ENCODE measurements at regions not wholly inside any gene's neighbourhood (a gene's known extent, or its start where the extent isn't known, plus 50 kb on each side); places are given as distances from the start of the nearest gene placed in this dataset.

DNA sequence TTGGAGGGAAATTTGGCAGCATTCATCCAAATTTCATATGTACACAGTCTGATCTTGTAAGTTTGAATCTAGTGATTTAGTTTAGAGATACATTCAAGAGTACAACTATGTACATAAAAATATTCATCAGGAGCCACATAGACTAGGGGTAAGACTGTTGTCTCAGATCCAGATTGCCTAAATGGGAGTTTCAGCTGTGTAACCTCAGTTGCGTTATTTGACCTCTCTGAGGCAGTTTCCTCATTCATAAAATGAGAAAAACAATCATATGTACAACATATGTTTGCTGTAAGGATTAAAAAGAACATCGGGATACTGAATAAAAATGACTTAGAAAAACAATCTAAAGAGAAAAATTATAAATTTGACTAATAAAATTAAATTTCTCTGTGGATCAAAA is 577.5 kb downstream of the RPL10L start:
- H3K4me3 ChIP-seq, result no peak overlapping the region
- no peak for TF ChIP-seq EZH2phosphoT487 (IDR thresholded peaks at IDR 0.05; ENCODE audit: insufficient read depth, low read depth)
- no peak for TF ChIP-seq EZH2 (IDR thresholded peaks at IDR 0.05; ENCODE audit: insufficient read depth, poor library complexity, severe bottlenecking)
- 18 to 24% methylated on average over 2 of the region's 2 CpGs for WGBS, 2 experiments (ENCODE audit: low coverage in 1 of 2, low lambda C conversion rate in 2 of 2, missing lambda C conversion rate in 2 of 2)
- no peak overlapping the region for H3K4me2 ChIP-seq (ENCODE audit: unreplicated experiment)
- no peaks in the 10 kb centered on the region for H3K4me1 ChIP-seq (ENCODE audit: insufficient read depth)
- H3K9me3 ChIP-seq (ENCODE audit: low read depth), result no peaks in the 10 kb centered on the region
- DNase-seq, result no peak
- H3K36me3 ChIP-seq (ENCODE audit: low read depth), result no peaks in the 10 kb centered on the region
- no peaks in the 10 kb centered on the region for H4K20me1 ChIP-seq (ENCODE audit: insufficient read depth)
- no peaks in the 10 kb centered on the region for H3K27me3 ChIP-seq (replicated peaks; ENCODE audit: insufficient read depth)
- H3K79me2 ChIP-seq (ENCODE audit: insufficient read depth), result no peaks in the 10 kb centered on the region
- H3K27ac ChIP-seq, result no peak overlapping the region
- H2AFZ ChIP-seq, result no peak overlapping the region
- in situ Hi-C loops (cut with MboI), result no loop called here
- H3K9me2 ChIP-seq (ENCODE audit: insufficient read depth), result no peaks in the 10 kb centered on the region
- H3F3A ChIP-seq (ENCODE audit: insufficient read depth), result no peaks in the 10 kb centered on the region
- no peak overlapping the region for H3K9ac ChIP-seq

DNA sequence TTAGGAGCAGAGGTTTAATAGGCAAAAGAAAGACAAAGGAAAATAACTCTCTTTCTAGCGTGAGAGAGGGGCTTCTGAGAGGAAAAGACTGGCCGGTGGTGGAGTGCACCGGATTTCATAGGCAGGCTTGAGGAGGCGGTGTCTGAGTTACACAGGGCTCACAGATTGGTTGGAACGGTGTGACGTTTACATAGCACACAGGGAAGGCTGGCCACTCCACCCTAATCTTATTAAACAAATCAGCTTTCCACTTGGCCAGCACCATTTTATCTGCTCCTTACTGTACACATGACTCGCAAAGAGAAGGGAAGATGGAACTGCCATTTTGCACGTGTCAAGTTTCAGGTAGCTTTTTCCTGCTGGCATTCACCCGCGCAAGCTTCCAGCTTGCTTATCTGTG is 587.7 kb downstream of the RPL10L start:
- in situ Hi-C loops (cut with MboI), result no loop called here
- no peak overlapping the region for H2AFZ ChIP-seq
- H3K27ac ChIP-seq, result no peak overlapping the region
- H4K20me1 ChIP-seq (ENCODE audit: insufficient read depth), result no peaks in the 10 kb centered on the region
- no peaks in the 10 kb centered on the region for H3K4me1 ChIP-seq (ENCODE audit: insufficient read depth)
- no peaks in the 10 kb centered on the region for H3K9me2 ChIP-seq (ENCODE audit: insufficient read depth)
- TF ChIP-seq EZH2 (IDR thresholded peaks at IDR 0.05; ENCODE audit: insufficient read depth, poor library complexity, severe bottlenecking), result no peak
- TF ChIP-seq EZH2phosphoT487 (IDR thresholded peaks at IDR 0.05; ENCODE audit: insufficient read depth, low read depth), result no peak
- H3K4me3 ChIP-seq, result no peak overlapping the region
- no peaks in the 10 kb centered on the region for H3K36me3 ChIP-seq (ENCODE audit: low read depth)
- 0 out of 2 replicates have a peak, but pooled peaks cover 3% of the 10 kb centered on the region for H3K27me3 ChIP-seq (replicated peaks; ENCODE audit: insufficient read depth)
- H3K4me2 ChIP-seq (ENCODE audit: unreplicated experiment), result no peak overlapping the region
- WGBS, 2 experiments (ENCODE audit: low coverage in 1 of 2, low lambda C conversion rate in 2 of 2, missing lambda C conversion rate in 2 of 2), result 71 to 74% methylated on average over 10 of the region's 10 CpGs
- DNase-seq, result no peak
- no peaks in the 10 kb centered on the region for H3F3A ChIP-seq (ENCODE audit: insufficient read depth)
- no peaks in the 10 kb centered on the region for H3K79me2 ChIP-seq (ENCODE audit: insufficient read depth)
- H3K9me3 ChIP-seq (ENCODE audit: low read depth), result no peaks in the 10 kb centered on the region
- H3K9ac ChIP-seq, result no peak overlapping the region

DNA sequence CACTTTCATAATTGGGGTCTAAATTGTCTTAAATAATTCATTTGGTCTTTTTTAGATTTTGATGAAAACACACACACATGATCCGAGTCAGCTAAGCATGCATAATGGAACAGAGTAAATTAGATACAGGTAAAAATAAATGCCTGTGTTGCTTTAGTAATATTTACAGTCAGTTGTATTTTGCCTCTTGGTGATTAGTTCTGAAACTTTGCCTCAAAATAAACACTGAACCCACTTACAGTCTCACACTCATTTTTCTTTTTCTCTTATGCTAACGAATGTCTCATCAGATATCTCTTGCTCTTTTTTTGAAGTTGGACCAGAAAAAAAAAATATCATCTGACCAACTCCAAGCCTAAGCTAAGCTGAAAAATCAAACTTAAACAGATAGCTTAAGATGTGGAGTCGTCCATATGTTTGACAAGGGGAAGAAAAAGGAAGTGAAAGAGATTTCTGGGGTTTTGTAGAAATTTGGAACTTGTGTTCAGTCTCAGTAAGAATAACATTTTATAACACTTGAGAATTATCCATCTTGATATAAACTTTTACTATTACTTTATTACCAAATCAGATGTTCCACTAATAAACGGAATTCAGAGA is 592.5 kb downstream of the RPL10L start:
- H2AFZ ChIP-seq, result no peak overlapping the region
- WGBS, 2 experiments (ENCODE audit: low coverage in 1 of 2, low lambda C conversion rate in 2 of 2, missing lambda C conversion rate in 2 of 2), result 56 to 60% methylated on average over 4 of the region's 4 CpGs
- H3K4me2 ChIP-seq (ENCODE audit: unreplicated experiment), result no peak overlapping the region
- peaks cover 4% of the 10 kb centered on the region; the same call in 1 of the 2 replicates for H3F3A ChIP-seq (ENCODE audit: insufficient read depth)
- H3K9me3 ChIP-seq (ENCODE audit: low read depth), result no peaks in the 10 kb centered on the region
- in situ Hi-C loops (cut with MboI), result no loop called here
- H3K27me3 ChIP-seq (replicated peaks; ENCODE audit: insufficient read depth), result 0 out of 2 replicates have a peak, but pooled peaks cover 3% of the 10 kb centered on the region
- TF ChIP-seq EZH2phosphoT487 (IDR thresholded peaks at IDR 0.05; ENCODE audit: insufficient read depth, low read depth) (no peak), EZH2 (IDR thresholded peaks at IDR 0.05; ENCODE audit: insufficient read depth, poor library complexity, severe bottlenecking) (no peak)
- H3K79me2 ChIP-seq (ENCODE audit: insufficient read depth), result no peaks in the 10 kb centered on the region
- H3K9ac ChIP-seq, result no peak overlapping the region
- no peak overlapping the region for H3K27ac ChIP-seq
- peaks cover 13% of the 10 kb centered on the region for H3K4me1 ChIP-seq (ENCODE audit: insufficient read depth)
- H3K9me2 ChIP-seq (ENCODE audit: insufficient read depth), result no peaks in the 10 kb centered on the region
- no peak for DNase-seq
- H3K36me3 ChIP-seq (ENCODE audit: low read depth), result no peaks in the 10 kb centered on the region
- H3K4me3 ChIP-seq, result no peak overlapping the region
- no peaks in the 10 kb centered on the region for H4K20me1 ChIP-seq (ENCODE audit: insufficient read depth)

DNA sequence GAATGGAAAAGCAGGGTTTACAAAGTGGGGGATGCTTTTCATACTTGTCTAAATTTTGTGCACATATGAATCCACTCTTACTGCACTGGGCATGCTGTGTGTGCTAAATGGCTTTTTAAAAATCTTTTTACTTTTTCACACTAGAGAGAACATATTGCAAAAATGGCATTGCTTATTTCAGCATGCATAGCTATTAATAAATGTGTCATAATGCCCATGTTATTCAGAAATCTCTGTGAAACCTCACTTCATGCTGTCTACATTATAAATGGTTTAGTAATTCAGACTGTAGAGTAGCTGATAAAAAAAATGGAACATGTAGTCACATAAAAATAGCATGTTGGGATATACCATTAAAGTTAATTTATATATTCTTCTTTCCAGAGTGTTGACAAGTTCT is 593.8 kb downstream of the RPL10L start:
- H3K4me1 ChIP-seq (ENCODE audit: insufficient read depth), result peaks cover 25% of the 10 kb centered on the region
- no peaks in the 10 kb centered on the region for H3K79me2 ChIP-seq (ENCODE audit: insufficient read depth)
- H2AFZ ChIP-seq, result no peak overlapping the region
- no peak overlapping the region for H3K4me3 ChIP-seq
- no peak for DNase-seq
- H3K27me3 ChIP-seq (replicated peaks; ENCODE audit: insufficient read depth), result 0 out of 2 replicates have a peak, but pooled peaks cover 3% of the 10 kb centered on the region
- H3F3A ChIP-seq (ENCODE audit: insufficient read depth), result peaks cover 6% of the 10 kb centered on the region; the same call in 1 of the 2 replicates
- no peaks in the 10 kb centered on the region for H3K9me3 ChIP-seq (ENCODE audit: low read depth)
- H3K36me3 ChIP-seq (ENCODE audit: low read depth), result no peaks in the 10 kb centered on the region
- in situ Hi-C loops (cut with MboI), result no loop called here
- no peak overlapping the region for H3K9ac ChIP-seq
- TF ChIP-seq EZH2 (IDR thresholded peaks at IDR 0.05; ENCODE audit: insufficient read depth, poor library complexity, severe bottlenecking), result no peak
- TF ChIP-seq EZH2phosphoT487 (IDR thresholded peaks at IDR 0.05; ENCODE audit: insufficient read depth, low read depth), result no peak
- H3K4me2 ChIP-seq (ENCODE audit: unreplicated experiment), result no peak overlapping the region
- no peaks in the 10 kb centered on the region for H4K20me1 ChIP-seq (ENCODE audit: insufficient read depth)
- no peak overlapping the region for H3K27ac ChIP-seq
- no peaks in the 10 kb centered on the region for H3K9me2 ChIP-seq (ENCODE audit: insufficient read depth)
